Keratinocyte (primary cell): ENCODE measurements at regions not wholly inside any gene's neighbourhood (a gene's known extent, or its start where the extent isn't known, plus 50 kb on each side); places are given as distances from the start of the nearest gene placed in this dataset.
A peak's percentile ranks its signal among the peaks of the same experiment; 100 is the strongest.

Experiments
- DNase-seq: peaks from one replicate; pipeline ENCODE4 v3.0.0-alpha.2; 2011; ENCODE audit warnings: low read depth, missing footprints, low spot score
- FAIRE-seq: peaks from 2 replicates; lab custom pipeline; 2011; peaks lifted over from hg19 to GRCh38; lab: Jason Lieb, UNC
- H2AFZ ChIP-seq: 2 replicates; pipeline ENCODE4 v1.6.0; 2012; ENCODE audit warnings: low read length, control low read depth, inconsistent platforms; ENCODE audit not compliant: control insufficient read depth
- H3K27ac ChIP-seq: 2 replicates; pipeline ENCODE4 v1.5.1; 2011; ENCODE audit warnings: low read length; ENCODE audit not compliant: control insufficient read depth, insufficient read depth
- H3K27me3 ChIP-seq: 3 replicates; pipeline ENCODE4 v1.6.0; 2011; ENCODE audit warnings: low read length; ENCODE audit not compliant: control insufficient read depth, insufficient read depth; ENCODE audit errors: extremely low read depth
- H3K36me3 ChIP-seq, 2 experiments: 2 replicates in 1 of 2; 3 replicates in 1 of 2; pipeline ENCODE4 v1.5.1; 2011; ENCODE audit warnings: low read length in 2 of 2, mild to moderate bottlenecking in 1 of 2; ENCODE audit not compliant: control insufficient read depth in 2 of 2, insufficient read depth in 2 of 2; ENCODE audit errors: extremely low read depth in 1 of 2
- H3K4me1 ChIP-seq: 3 replicates; pipeline ENCODE4 v1.5.1; 2011; ENCODE audit warnings: low read length; ENCODE audit not compliant: control insufficient read depth, insufficient read depth; ENCODE audit errors: extremely low read depth
- H3K4me2 ChIP-seq: 3 replicates; pipeline ENCODE4 v1.6.0; 2011; ENCODE audit warnings: low read depth, low read length; ENCODE audit not compliant: control insufficient read depth, insufficient read depth; ENCODE audit errors: extremely low read depth
- H3K4me3 ChIP-seq, 3 experiments: fragments of 200-600 bp in 1 of 3; sonication (generic) in 1 of 3; 2 replicates in 2 of 3; 3 replicates in 1 of 3; pipeline ENCODE4 v1.5.1; 2011 to 2016; ENCODE audit warnings: low read length in 3 of 3, mild to moderate bottlenecking in 3 of 3, control low read depth in 2 of 3, inconsistent platforms in 1 of 3, low read depth in 1 of 3, mixed read lengths in 1 of 3, mixed run types in 1 of 3, moderate library complexity in 1 of 3; ENCODE audit not compliant: control insufficient read depth in 2 of 3, insufficient read depth in 2 of 3; ENCODE audit errors: extremely low read depth in 1 of 3
- H3K79me2 ChIP-seq: 2 replicates; pipeline ENCODE4 v1.6.0; 2012; ENCODE audit warnings: low read length; ENCODE audit not compliant: control insufficient read depth, insufficient read depth
- H3K9ac ChIP-seq: 3 replicates; pipeline ENCODE4 v1.6.0; 2011; ENCODE audit warnings: low read length; ENCODE audit not compliant: control insufficient read depth, insufficient read depth; ENCODE audit errors: extremely low read depth
- H3K9me1 ChIP-seq: 3 replicates; pipeline ENCODE4 v1.6.0; 2011; ENCODE audit warnings: low read length; ENCODE audit not compliant: control insufficient read depth, insufficient read depth; ENCODE audit errors: extremely low read depth
- H3K9me3 ChIP-seq: 2 replicates; pipeline ENCODE4 v1.5.1; 2012; ENCODE audit warnings: low read depth, low read length; ENCODE audit not compliant: control insufficient read depth
- H4K20me1 ChIP-seq: 3 replicates; pipeline ENCODE4 v1.6.0; 2011; ENCODE audit warnings: low read length; ENCODE audit not compliant: control insufficient read depth, insufficient read depth; ENCODE audit errors: extremely low read depth
- CTCF ChIP-seq, 3 experiments: IDR thresholded peaks in 1 of 3; conservative IDR thresholded peaks in 1 of 3; optimal IDR thresholded peaks in 1 of 3; 2 replicates in 2 of 3; 3 replicates in 1 of 3; pipeline versions ENCODE3 to v1.5.1; 2011; ENCODE audit warnings: low read length in 3 of 3, mild to moderate bottlenecking in 3 of 3, moderate library complexity in 2 of 3, control low read depth in 1 of 3, inconsistent platforms in 1 of 3; ENCODE audit not compliant: insufficient read depth in 2 of 3; ENCODE audit errors: extremely low read depth in 1 of 3
- EZH2 ChIP-seq: IDR thresholded peaks from one replicate; pipeline ENCODE4 v1.6.1; 2012; ENCODE audit warnings: inconsistent platforms, mild to moderate bottlenecking, low read length, moderate library complexity
- dilution Hi-C: fragments of 300-500 bp; cut with MboI; formaldehyde crosslinking; loops from one replicate; pipeline ENCODE4 v1.7.0; 2020; ENCODE audit warnings: low sequenced_read_pairs; ENCODE audit not compliant: extremely low pct_ligation_motif_present

DNA sequence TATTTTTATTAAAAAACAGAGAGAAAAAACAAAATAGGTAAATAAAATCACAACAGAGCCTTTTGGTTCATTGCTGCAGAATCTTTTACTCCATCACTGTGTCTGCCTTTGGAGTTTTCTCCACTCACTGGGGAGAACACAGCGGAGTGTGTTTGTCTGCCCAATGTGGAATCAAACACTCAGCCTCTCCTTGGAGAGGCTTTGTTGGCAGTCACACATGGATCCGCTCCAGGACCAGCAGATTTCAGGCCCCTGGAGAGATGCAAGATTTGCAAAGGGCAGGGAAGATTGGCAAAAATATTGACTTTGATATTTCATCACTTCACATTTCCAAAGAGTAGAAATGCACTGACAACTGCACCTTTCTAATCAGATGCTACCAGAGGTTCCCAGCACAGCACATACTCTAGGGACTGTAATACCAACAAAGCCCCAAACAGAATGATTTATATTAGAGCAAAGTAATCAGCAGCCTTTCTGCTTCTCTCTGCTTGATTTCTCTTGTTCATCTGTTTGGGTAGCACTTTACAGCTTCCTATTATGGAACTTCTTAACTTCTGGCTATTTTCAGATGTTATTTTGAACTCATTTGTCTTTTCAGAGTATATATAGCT is 1898.8 kb upstream of the PIK3C3 start:
- no peaks in the 10 kb centered on the region for H3K36me3 ChIP-seq
- H3K4me1 ChIP-seq: no peaks in the 10 kb centered on the region
- no peak overlapping the region for H3K9ac ChIP-seq
- DNase-seq (no peak), FAIRE-seq (no peak)
- no peaks in the 10 kb centered on the region for H3K9me1 ChIP-seq
- no peak for TF ChIP-seq CTCF (optimal IDR thresholded peaks at IDR 0.05 in 1 of 3, IDR thresholded peaks at IDR 0.05 in 1 of 3, conservative IDR thresholded peaks at IDR 0.05 in 1 of 3; ENCODE audit: extremely low read depth in 1 of 3, insufficient read depth in 2 of 3, low read length in 3 of 3)
- no peak for TF ChIP-seq EZH2
- dilution Hi-C loops: no loop called here
- no peak overlapping the region for H3K4me2 ChIP-seq
- no peaks in the 10 kb centered on the region for H3K27me3 ChIP-seq
- no peak overlapping the region for H3K4me3 ChIP-seq
- no peaks in the 10 kb centered on the region for H3K9me3 ChIP-seq
- H3K79me2 ChIP-seq: no peaks in the 10 kb centered on the region
- H3K27ac ChIP-seq: no peak overlapping the region
- no peak overlapping the region for H2AFZ ChIP-seq
- H4K20me1 ChIP-seq: no peaks in the 10 kb centered on the region

DNA sequence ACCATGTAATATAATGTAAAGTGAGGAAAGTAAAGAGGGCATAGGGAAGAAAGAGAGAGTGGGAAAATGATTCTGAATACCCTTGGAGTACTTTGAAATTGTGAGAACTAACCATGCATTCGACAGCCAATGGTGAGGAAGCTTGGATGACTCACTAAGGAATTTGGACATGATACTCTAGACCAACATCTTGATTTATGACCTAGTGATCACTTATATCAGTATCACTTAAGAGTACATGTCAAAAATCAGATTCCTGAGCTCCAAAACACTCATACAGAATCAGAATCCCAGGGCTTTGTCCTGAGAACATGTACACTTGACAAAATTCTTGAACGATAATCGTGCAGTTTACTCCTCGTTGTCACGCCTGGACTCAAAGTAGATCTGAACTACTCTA is 1899.8 kb upstream of the PIK3C3 start:
- H2AFZ ChIP-seq: no peak overlapping the region
- DNase-seq (no peak), FAIRE-seq (peak; percentile 5)
- H3K79me2 ChIP-seq: no peaks in the 10 kb centered on the region
- no peaks in the 10 kb centered on the region for H3K9me3 ChIP-seq
- H3K9ac ChIP-seq: no peak overlapping the region
- H3K27me3 ChIP-seq: no peaks in the 10 kb centered on the region
- no peak overlapping the region for H3K4me2 ChIP-seq
- no peaks in the 10 kb centered on the region for H3K36me3 ChIP-seq
- no peaks in the 10 kb centered on the region for H3K9me1 ChIP-seq
- no peaks in the 10 kb centered on the region for H4K20me1 ChIP-seq
- no peak for TF ChIP-seq EZH2
- TF ChIP-seq CTCF (optimal IDR thresholded peaks at IDR 0.05 in 1 of 3, IDR thresholded peaks at IDR 0.05 in 1 of 3, conservative IDR thresholded peaks at IDR 0.05 in 1 of 3; ENCODE audit: extremely low read depth in 1 of 3, insufficient read depth in 2 of 3, low read length in 3 of 3): no peak
- no peak overlapping the region for H3K4me3 ChIP-seq
- no peak overlapping the region for H3K27ac ChIP-seq
- dilution Hi-C loops: no loop called here
- no peaks in the 10 kb centered on the region for H3K4me1 ChIP-seq
